HG02798 (cell line): ENCODE measurements at regions not wholly inside any gene's neighbourhood (a gene's known extent, or its start where the extent isn't known, plus 50 kb on each side); places are given as distances from the start of the nearest gene placed in this dataset.
A peak's percentile ranks its signal among the peaks of the same experiment; 100 is the strongest.

Source experiments
- ATAC-seq: cut with Tn5 transposase; IDR thresholded peaks from one replicate; pipeline ENCODE4 v1.9.1; 2021; ENCODE audit warnings: mild to moderate bottlenecking; ENCODE audit not compliant: unreplicated experiment, poor library complexity

- ATAC-seq, result no peak
Observed at GRCh38 chr3:64358853-64359252, 133.6 kb upstream of the PRICKLE2 start.

- no peak for ATAC-seq
Observed at GRCh38 chr3:64358176-64358575, 132.9 kb upstream of the PRICKLE2 start.

GRCh38 chr3:64357481-64357880, 132.2 kb upstream of the PRICKLE2 start:
- ATAC-seq, result no peak

- peak; percentile 37 for ATAC-seq
Observed at GRCh38 chr3:64355401-64355807, 130.1 kb upstream of the PRICKLE2 start.

- no peak for ATAC-seq
Observed at GRCh38 chr3:64354956-64355355, 129.7 kb upstream of the PRICKLE2 start.

GRCh38 chr3:64354221-64354620, 129.0 kb upstream of the PRICKLE2 start:
- no peak for ATAC-seq

GRCh38 chr3:64353226-64353625, 128.0 kb upstream of the PRICKLE2 start:
- no peak for ATAC-seq

- ATAC-seq, result no peak
Observed at GRCh38 chr3:64352639-64352992, 127.3 kb upstream of the PRICKLE2 start.

GRCh38 chr3:64351713-64352638, 126.7 kb upstream of the PRICKLE2 start:
- ATAC-seq, result no peak

GRCh38 chr3:64349551-64349950, 124.3 kb upstream of the PRICKLE2 start:
- no peak for ATAC-seq

- no peak for ATAC-seq
Observed at GRCh38 chr3:64345371-64345770, 120.1 kb upstream of the PRICKLE2 start.

GRCh38 chr3:64344721-64345207, 119.5 kb upstream of the PRICKLE2 start:
- ATAC-seq, result no peak

- ATAC-seq, result no peak
Observed at GRCh38 chr3:64343689-64344430, 118.6 kb upstream of the PRICKLE2 start.

GRCh38 chr3:64342940-64343688, 117.8 kb upstream of the PRICKLE2 start:
- no peak for ATAC-seq

- ATAC-seq, result no peak
Observed at GRCh38 chr3:64341296-64341695, 116.0 kb upstream of the PRICKLE2 start.

- no peak for ATAC-seq
Observed at GRCh38 chr3:64340641-64341101, 115.4 kb upstream of the PRICKLE2 start.

GRCh38 chr3:64336488-64336887, 111.2 kb upstream of the PRICKLE2 start:
- ATAC-seq, result no peak

GRCh38 chr3:64332459-64333350, 107.4 kb upstream of the PRICKLE2 start:
- no peak for ATAC-seq

- ATAC-seq, result no peak
Observed at GRCh38 chr3:64331605-64332004, 106.3 kb upstream of the PRICKLE2 start.

- ATAC-seq, result no peak
Observed at GRCh38 chr3:64329037-64329436, 103.8 kb upstream of the PRICKLE2 start.
